ENCODE measurements at regions not wholly inside any gene's neighbourhood (a gene's known extent, or its start where the extent isn't known, plus 50 kb on each side); places are given as distances from the start of the nearest gene placed in this dataset.

DNA sequence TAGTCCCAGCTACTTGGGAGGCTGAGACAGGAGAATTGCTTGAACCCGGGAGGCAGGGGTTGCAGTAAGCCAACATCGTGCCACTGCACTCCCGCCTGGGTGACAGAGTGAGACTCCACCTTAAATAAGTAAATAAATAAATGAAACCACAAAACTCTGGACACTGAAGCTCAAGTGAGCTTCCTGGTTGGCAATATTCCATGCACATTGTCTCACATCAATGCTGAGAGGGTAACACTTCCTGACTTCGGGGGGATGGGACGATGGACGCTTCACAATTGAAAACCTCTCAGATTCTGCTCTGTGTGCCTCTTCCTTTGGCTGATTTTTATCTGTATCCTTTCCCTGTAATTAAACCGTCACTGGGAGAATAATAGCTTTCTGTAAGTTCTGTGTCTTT lies 70.0 kb upstream of the ZNF644 start:
- Mint-ChIP-seq H3K27me3 (ENCODE audit: unreplicated experiment) (no peaks in the 10 kb centered on the region), H3K4me3 (ENCODE audit: low read depth, unreplicated experiment) (peak overlapping the region; percentile 27), H3K27ac (ENCODE audit: unreplicated experiment) (peak overlapping the region; percentile 70), H3K4me1 (ENCODE audit: low read depth, unreplicated experiment) (peaks cover 12% of the 10 kb centered on the region), H3K36me3 (ENCODE audit: insufficient read depth, unreplicated experiment) (no peaks in the 10 kb centered on the region), H3K9me3 (ENCODE audit: low read depth, unreplicated experiment) (no peaks in the 10 kb centered on the region)
- peak; percentile 68 for DNase-seq
- TF ChIP-seq, protein P1, sequence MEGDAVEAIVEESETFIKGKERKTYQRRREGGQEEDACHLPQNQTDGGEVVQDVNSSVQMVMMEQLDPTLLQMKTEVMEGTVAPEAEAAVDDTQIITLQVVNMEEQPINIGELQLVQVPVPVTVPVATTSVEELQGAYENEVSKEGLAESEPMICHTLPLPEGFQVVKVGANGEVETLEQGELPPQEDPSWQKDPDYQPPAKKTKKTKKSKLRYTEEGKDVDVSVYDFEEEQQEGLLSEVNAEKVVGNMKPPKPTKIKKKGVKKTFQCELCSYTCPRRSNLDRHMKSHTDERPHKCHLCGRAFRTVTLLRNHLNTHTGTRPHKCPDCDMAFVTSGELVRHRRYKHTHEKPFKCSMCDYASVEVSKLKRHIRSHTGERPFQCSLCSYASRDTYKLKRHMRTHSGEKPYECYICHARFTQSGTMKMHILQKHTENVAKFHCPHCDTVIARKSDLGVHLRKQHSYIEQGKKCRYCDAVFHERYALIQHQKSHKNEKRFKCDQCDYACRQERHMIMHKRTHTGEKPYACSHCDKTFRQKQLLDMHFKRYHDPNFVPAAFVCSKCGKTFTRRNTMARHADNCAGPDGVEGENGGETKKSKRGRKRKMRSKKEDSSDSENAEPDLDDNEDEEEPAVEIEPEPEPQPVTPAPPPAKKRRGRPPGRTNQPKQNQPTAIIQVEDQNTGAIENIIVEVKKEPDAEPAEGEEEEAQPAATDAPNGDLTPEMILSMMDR (IDR thresholded peaks at IDR 0.05; ENCODE audit: unreplicated experiment), result no peak
- no TSS peak for BruUV-seq (replicated peaks)
- CTCF ChIA-PET, result interaction anchor here (0.6 to 1.3 kb wide), 3 partner anchors 12 to 489 kb away, joined by 3 to 7 read pairs (median 6); no protein-coding TSS in a partner anchor
- intact Hi-C loops (cut with micrococcal nuclease; ENCODE audit: unreplicated experiment), result no loop called here

DNA sequence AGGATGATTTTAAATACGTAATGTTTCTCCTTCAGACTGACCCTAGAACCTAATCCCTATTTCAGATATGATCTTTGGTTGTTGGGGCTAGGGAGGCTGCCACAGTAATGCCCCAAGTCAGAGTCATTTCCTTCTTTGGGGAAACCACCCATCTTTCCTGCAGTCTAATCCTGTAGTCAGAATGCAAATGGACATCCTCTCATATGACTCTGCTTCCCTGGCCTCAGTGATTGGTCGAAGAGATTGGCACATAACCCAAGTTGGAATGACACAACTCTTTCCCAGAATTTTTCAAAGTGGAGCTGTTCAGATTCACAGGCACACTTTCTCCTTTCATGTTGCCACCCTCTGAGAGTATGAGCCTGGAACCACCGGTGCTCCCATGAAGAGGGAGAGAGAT lies 58.8 kb upstream of the ZNF644 start:
- no peak overlapping the region for H3K27ac Mint-ChIP-seq (ENCODE audit: unreplicated experiment)
- no peak for DNase-seq
- no peaks in the 10 kb centered on the region for H3K36me3 Mint-ChIP-seq (ENCODE audit: insufficient read depth, unreplicated experiment)
- H3K4me1 Mint-ChIP-seq (ENCODE audit: low read depth, unreplicated experiment), result no peaks in the 10 kb centered on the region
- CTCF ChIA-PET, result no interaction called here
- H3K9me3 Mint-ChIP-seq (ENCODE audit: low read depth, unreplicated experiment), result no peaks in the 10 kb centered on the region
- no TSS peak for BruUV-seq (replicated peaks)
- intact Hi-C loops (cut with micrococcal nuclease; ENCODE audit: unreplicated experiment), result no loop called here
- peaks cover 13% of the 10 kb centered on the region for H3K27me3 Mint-ChIP-seq (ENCODE audit: unreplicated experiment)
- TF ChIP-seq, protein P1 (IDR thresholded peaks at IDR 0.05; ENCODE audit: unreplicated experiment), result no peak
- H3K4me3 Mint-ChIP-seq (ENCODE audit: low read depth, unreplicated experiment), result no peak overlapping the region

DNA sequence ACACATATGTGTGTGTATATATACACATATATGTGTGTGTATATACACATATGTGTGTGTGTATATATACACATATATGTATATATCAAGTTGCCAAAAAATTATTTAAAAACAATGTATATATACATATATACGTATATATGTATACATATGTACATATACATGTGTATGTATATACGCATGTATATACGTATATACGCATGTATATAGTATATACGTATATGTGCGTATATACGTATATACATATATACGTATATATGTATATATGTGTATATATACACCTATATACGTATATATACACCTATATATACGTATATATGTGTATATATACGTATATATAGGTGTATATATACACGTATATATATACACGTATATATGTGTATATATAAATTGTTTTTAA lies 57.0 kb upstream of the ZNF644 start:
- CTCF ChIA-PET, result no interaction called here
- TF ChIP-seq, protein P1 (IDR thresholded peaks at IDR 0.05; ENCODE audit: unreplicated experiment), result no peak
- no peaks in the 10 kb centered on the region for H3K9me3 Mint-ChIP-seq (ENCODE audit: low read depth, unreplicated experiment)
- no peaks in the 10 kb centered on the region for H3K36me3 Mint-ChIP-seq (ENCODE audit: insufficient read depth, unreplicated experiment)
- no peak for DNase-seq
- intact Hi-C loops (cut with micrococcal nuclease; ENCODE audit: unreplicated experiment), result no loop called here
- H3K27ac Mint-ChIP-seq (ENCODE audit: unreplicated experiment), result no peak overlapping the region
- no peaks in the 10 kb centered on the region for H3K4me1 Mint-ChIP-seq (ENCODE audit: low read depth, unreplicated experiment)
- H3K27me3 Mint-ChIP-seq (ENCODE audit: unreplicated experiment), result no peaks in the 10 kb centered on the region
- no peak overlapping the region for H3K4me3 Mint-ChIP-seq (ENCODE audit: low read depth, unreplicated experiment)
- BruUV-seq (replicated peaks), result no TSS peak

DNA sequence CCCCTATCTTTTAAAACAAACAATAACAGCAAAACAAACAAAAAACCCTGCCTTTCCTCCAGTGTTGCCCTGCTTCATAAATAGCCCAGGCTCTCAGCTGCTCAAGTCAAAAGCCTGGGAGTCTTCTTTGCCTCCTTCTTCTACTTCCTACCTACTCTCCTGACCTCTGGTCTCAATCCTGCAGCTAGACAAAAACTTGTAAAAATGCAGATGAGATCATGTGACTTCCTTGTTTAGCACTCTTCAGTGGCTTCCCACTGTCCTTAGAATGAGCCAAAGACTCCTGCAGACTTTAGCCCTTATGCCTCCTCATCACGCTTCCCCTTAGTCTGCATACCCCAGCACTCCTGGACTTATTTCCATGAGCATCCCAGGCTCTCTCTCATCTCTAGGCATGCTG lies 55.0 kb upstream of the ZNF644 start:
- Mint-ChIP-seq H3K4me3 (ENCODE audit: low read depth, unreplicated experiment) (no peak overlapping the region), H3K27ac (ENCODE audit: unreplicated experiment) (no peak overlapping the region), H3K4me1 (ENCODE audit: low read depth, unreplicated experiment) (no peaks in the 10 kb centered on the region), H3K36me3 (ENCODE audit: insufficient read depth, unreplicated experiment) (no peaks in the 10 kb centered on the region), H3K9me3 (ENCODE audit: low read depth, unreplicated experiment) (no peaks in the 10 kb centered on the region), H3K27me3 (ENCODE audit: unreplicated experiment) (no peaks in the 10 kb centered on the region)
- no TSS peak for BruUV-seq (replicated peaks)
- TF ChIP-seq, protein P1 (IDR thresholded peaks at IDR 0.05; ENCODE audit: unreplicated experiment), result no peak
- DNase-seq, result no peak
- CTCF ChIA-PET, result no interaction called here
- intact Hi-C loops (cut with micrococcal nuclease; ENCODE audit: unreplicated experiment), result no loop called here

Data from Calu3 (cell line).